Endothelial cell of umbilical vein (primary cell): ENCODE measurements at regions not wholly inside any gene's neighbourhood (a gene's known extent, or its start where the extent isn't known, plus 50 kb on each side); places are given as distances from the start of the nearest gene placed in this dataset.

Source experiments
- BruUV-seq: library from RNA; stranded (reverse); fragments of 400-500 nt; replicated peaks from 2 replicates; lab custom pipeline; 2021; lab: Mats Ljungman, UMichigan
- CTCF ChIA-PET: fragments of 300-600, 350-600 bp; sonication (Branson Sonifier 250); formaldehyde crosslinking; loops from one replicate; lab custom pipeline; 2021; ENCODE audit warnings: antibody characterized with exemption, inconsistent platforms; lab: Charles Lee
- POLR2A ChIA-PET: fragments of 300-600, 350-600 bp; sonication (Branson Sonifier 250); formaldehyde crosslinking; loops from one replicate; lab custom pipeline; 2021; ENCODE audit warnings: antibody characterized with exemption, inconsistent platforms; lab: Charles Lee
- DNase-seq: peaks from one replicate; pipeline ENCODE4 v3.0.0-alpha.2; 2011; ENCODE audit warnings: low read depth, low spot score
- FAIRE-seq: peaks from 2 replicates; lab custom pipeline; 2011; peaks lifted over from hg19 to GRCh38; lab: Jason Lieb, UNC
- H2AFZ ChIP-seq: 2 replicates; pipeline ENCODE4 v1.6.0; 2012; ENCODE audit warnings: low read depth, low read length, control low read depth, inconsistent platforms
- H3K27ac ChIP-seq: 2 replicates; pipeline ENCODE4 v1.5.1; 2011; ENCODE audit warnings: low read depth, mild to moderate bottlenecking, control low read depth, low read length, moderate library complexity; ENCODE audit not compliant: insufficient read depth
- H3K27me3 ChIP-seq, 2 experiments: 2 replicates each; pipeline versions ENCODE4 v1.6.0 to v1.6.1; 2011; ENCODE audit warnings: low read length in 2 of 2, mixed read lengths in 1 of 2; ENCODE audit not compliant: control insufficient read depth in 2 of 2, insufficient read depth in 2 of 2
- H3K36me3 ChIP-seq, 2 experiments: 2 replicates in 1 of 2; 3 replicates in 1 of 2; pipeline ENCODE4 v1.5.1; 2011; ENCODE audit warnings: low read length in 2 of 2, mild to moderate bottlenecking in 1 of 2, moderate library complexity in 1 of 2; ENCODE audit not compliant: control insufficient read depth in 2 of 2, insufficient read depth in 2 of 2; ENCODE audit errors: extremely low read depth in 1 of 2
- H3K4me1 ChIP-seq: 3 replicates; pipeline ENCODE4 v1.5.1; 2011; ENCODE audit warnings: mild to moderate bottlenecking, low read length; ENCODE audit not compliant: control insufficient read depth, insufficient read depth; ENCODE audit errors: extremely low read depth
- H3K4me2 ChIP-seq: 2 replicates; pipeline ENCODE4 v1.6.1; 2011; ENCODE audit warnings: low read length, control low read depth, mixed read lengths; ENCODE audit not compliant: insufficient read depth
- H3K4me3 ChIP-seq, 3 experiments: fragments of 200-600 bp in 1 of 3; sonication (generic), shearing (Covaris generic) in 1 of 3; replicated peaks in 1 of 3; 2 replicates each; pipeline ENCODE4 v1.5.1; 2011 to 2016; ENCODE audit warnings: control low read depth in 3 of 3, low read length in 3 of 3, mild to moderate bottlenecking in 2 of 3, inconsistent platforms in 1 of 3, low read depth in 1 of 3, moderate library complexity in 1 of 3; ENCODE audit not compliant: insufficient read depth in 1 of 3
- H3K79me2 ChIP-seq: 2 replicates; pipeline ENCODE4 v1.6.0; 2012; ENCODE audit warnings: low read length, inconsistent platforms; ENCODE audit not compliant: control insufficient read depth, insufficient read depth
- H3K9ac ChIP-seq: replicated peaks from 2 replicates; pipeline ENCODE3; 2011; ENCODE audit warnings: low read length, control low read depth; ENCODE audit not compliant: insufficient read depth; ENCODE audit errors: extremely low read depth
- H3K9me1 ChIP-seq: replicated peaks from 3 replicates; pipeline ENCODE4 v1.6.0; 2011; ENCODE audit warnings: mild to moderate bottlenecking, low read length; ENCODE audit not compliant: control insufficient read depth, insufficient read depth; ENCODE audit errors: extremely low read depth
- H3K9me3 ChIP-seq: replicated peaks from 2 replicates; pipeline ENCODE4 v1.5.1; 2012; ENCODE audit warnings: low read length, inconsistent platforms; ENCODE audit not compliant: control insufficient read depth, insufficient read depth
- H4K20me1 ChIP-seq: replicated peaks from 2 replicates; pipeline ENCODE3; 2011; ENCODE audit warnings: mild to moderate bottlenecking, low read length; ENCODE audit not compliant: control insufficient read depth, insufficient read depth; ENCODE audit errors: extremely low read depth
- CTCF ChIP-seq, 2 donors: IDR thresholded peaks; 1 replicate in 1 of 2; 2 replicates in 1 of 2; pipeline ENCODE4 v1.5.1; 2011; ENCODE audit warnings: low read length in 2 of 2, mild to moderate bottlenecking in 2 of 2, moderate library complexity in 2 of 2, control low read depth in 1 of 2, inconsistent platforms in 1 of 2, low read depth in 1 of 2; ENCODE audit not compliant: insufficient read depth in 1 of 2; ENCODE audit errors: extremely low read depth in 1 of 2
- EZH2 ChIP-seq: IDR thresholded peaks from 2 replicates; pipeline ENCODE4 v1.6.1; 2012; ENCODE audit warnings: borderline replicate concordance, low read depth, mild to moderate bottlenecking, moderate library complexity, low read length, inconsistent platforms; ENCODE audit not compliant: severe bottlenecking
- FOS ChIP-seq: IDR thresholded peaks from 2 replicates; pipeline ENCODE4 v1.6.1; 2011; ENCODE audit warnings: mild to moderate bottlenecking, low read length, moderate library complexity, borderline replicate concordance; ENCODE audit not compliant: insufficient read depth
- GATA2 ChIP-seq: IDR thresholded peaks from 2 replicates; pipeline ENCODE4 v1.7.0; 2011; ENCODE audit warnings: low read depth, mild to moderate bottlenecking, moderate library complexity, mixed read lengths, low read length; ENCODE audit not compliant: insufficient read length, insufficient read depth
- JUN ChIP-seq: IDR thresholded peaks from 2 replicates; pipeline ENCODE4 v1.6.1; 2011; ENCODE audit warnings: borderline replicate concordance, low read depth; ENCODE audit not compliant: insufficient read length, insufficient read depth
- MAX ChIP-seq: IDR thresholded peaks from 2 replicates; pipeline ENCODE4 v1.6.1; 2011; ENCODE audit not compliant: insufficient read depth, insufficient read length
- MYC ChIP-seq: IDR thresholded peaks from one replicate; pipeline ENCODE4 v1.6.1; 2011; ENCODE audit warnings: mild to moderate bottlenecking, low read depth, low read length
- POLR2A ChIP-seq: IDR thresholded peaks from 2 replicates; pipeline ENCODE4 v1.6.1; 2012; ENCODE audit warnings: low read depth, mild to moderate bottlenecking, control low read depth, low read length
- POLR2AphosphoS5 ChIP-seq: IDR thresholded peaks from 2 replicates; pipeline ENCODE4 v1.6.1; 2012; ENCODE audit warnings: low read depth, mild to moderate bottlenecking, control low read depth, low read length, moderate library complexity; ENCODE audit not compliant: insufficient read depth
- dilution Hi-C: fragments of 300-500 bp; cut with MboI; formaldehyde crosslinking; loops from one replicate; pipeline ENCODE4 v1.15.0; 2019; ENCODE audit warnings: low sequenced_read_pairs; ENCODE audit not compliant: extremely low pct_ligation_motif_present
- intact Hi-C: fragments of 100-400 bp; cut with micrococcal nuclease; formaldehyde crosslinking; loops from one replicate; pipeline ENCODE4 v1.10.0; 2022

- no peaks in the 10 kb centered on the region for H3K79me2 ChIP-seq
- H3K9ac ChIP-seq: no peak overlapping the region
- no peak for TF ChIP-seq POLR2AphosphoS5
- no peak for TF ChIP-seq MAX
- TF ChIP-seq JUN: no peak
- no peak for TF ChIP-seq MYC
- TF ChIP-seq EZH2: no peak
- no peak for TF ChIP-seq CTCF (IDR thresholded peaks at IDR 0.05; ENCODE audit: extremely low read depth in 1 of 2, insufficient read depth in 1 of 2, low read depth in 1 of 2, low read length in 2 of 2)
- TF ChIP-seq GATA2: no peak
- no peak for TF ChIP-seq POLR2A
- no peak for TF ChIP-seq FOS
- dilution Hi-C loops: no loop called here
- ChIA-PET POLR2A (no interaction called here), CTCF (no interaction called here)
- intact Hi-C loops: no loop called here
- H3K4me2 ChIP-seq: no peak overlapping the region
- H3K36me3 ChIP-seq: no peaks in the 10 kb centered on the region
- no peak for FAIRE-seq
- H3K4me1 ChIP-seq: no peaks in the 10 kb centered on the region
- no TSS peak for BruUV-seq
- H4K20me1 ChIP-seq: no peaks in the 10 kb centered on the region
- H3K4me3 ChIP-seq: no peak overlapping the region
- no peak overlapping the region for H2AFZ ChIP-seq
- no peaks in the 10 kb centered on the region for H3K27me3 ChIP-seq
- no peaks in the 10 kb centered on the region for H3K9me1 ChIP-seq
- H3K27ac ChIP-seq: no peak overlapping the region
- DNase-seq: no peak
- H3K9me3 ChIP-seq: no peaks in the 10 kb centered on the region
These were observed 243.9 kb upstream of the GRIA3 start for GRCh38 chrX:122940199-122940598.
